ENCODE measurements at regions not wholly inside any gene's neighbourhood (a gene's known extent, or its start where the extent isn't known, plus 50 kb on each side); places are given as distances from the start of the nearest gene placed in this dataset.
"Not testable (repeated sequence)": the region's sequence is repeated elsewhere in the genome, so short reads cannot be mapped to it uniquely, and the experiment has no call there.

DNA sequence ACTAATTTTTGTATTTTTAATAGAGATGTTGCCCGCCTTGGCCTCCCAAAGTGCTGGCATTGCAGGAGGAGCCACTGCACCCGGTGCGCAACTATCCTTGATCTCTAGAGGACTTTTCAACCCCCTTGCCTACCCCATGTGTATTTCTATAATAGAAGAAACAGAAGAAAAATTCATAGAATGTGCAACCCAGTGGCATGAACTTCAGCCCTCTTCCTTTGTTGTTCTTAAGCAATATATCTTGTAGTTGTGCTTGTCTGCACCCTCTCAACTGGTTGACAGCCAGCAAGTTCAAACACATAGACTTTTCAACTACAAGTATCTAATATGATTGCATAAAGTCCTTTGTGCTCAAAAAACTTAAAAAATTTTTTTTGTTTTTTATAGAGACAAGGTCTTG is 72.3 kb upstream of the NCOA3 start:
- no peaks in the 10 kb centered on the region for H3K27me3 Mint-ChIP-seq (ENCODE audit: unreplicated experiment)
- no peak for DNase-seq
- H3K9me3 Mint-ChIP-seq (ENCODE audit: unreplicated experiment) = peaks cover 5% of the 10 kb centered on the region
- TF ChIP-seq, protein P1, sequence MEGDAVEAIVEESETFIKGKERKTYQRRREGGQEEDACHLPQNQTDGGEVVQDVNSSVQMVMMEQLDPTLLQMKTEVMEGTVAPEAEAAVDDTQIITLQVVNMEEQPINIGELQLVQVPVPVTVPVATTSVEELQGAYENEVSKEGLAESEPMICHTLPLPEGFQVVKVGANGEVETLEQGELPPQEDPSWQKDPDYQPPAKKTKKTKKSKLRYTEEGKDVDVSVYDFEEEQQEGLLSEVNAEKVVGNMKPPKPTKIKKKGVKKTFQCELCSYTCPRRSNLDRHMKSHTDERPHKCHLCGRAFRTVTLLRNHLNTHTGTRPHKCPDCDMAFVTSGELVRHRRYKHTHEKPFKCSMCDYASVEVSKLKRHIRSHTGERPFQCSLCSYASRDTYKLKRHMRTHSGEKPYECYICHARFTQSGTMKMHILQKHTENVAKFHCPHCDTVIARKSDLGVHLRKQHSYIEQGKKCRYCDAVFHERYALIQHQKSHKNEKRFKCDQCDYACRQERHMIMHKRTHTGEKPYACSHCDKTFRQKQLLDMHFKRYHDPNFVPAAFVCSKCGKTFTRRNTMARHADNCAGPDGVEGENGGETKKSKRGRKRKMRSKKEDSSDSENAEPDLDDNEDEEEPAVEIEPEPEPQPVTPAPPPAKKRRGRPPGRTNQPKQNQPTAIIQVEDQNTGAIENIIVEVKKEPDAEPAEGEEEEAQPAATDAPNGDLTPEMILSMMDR (IDR thresholded peaks at IDR 0.05; ENCODE audit: partially characterized antibody, unreplicated experiment) = no peak
- H3K36me3 Mint-ChIP-seq (ENCODE audit: unreplicated experiment) = peaks cover 4% of the 10 kb centered on the region
- no peaks in the 10 kb centered on the region for H3K4me1 Mint-ChIP-seq (ENCODE audit: low read depth, unreplicated experiment)
- H3K27ac Mint-ChIP-seq (ENCODE audit: unreplicated experiment) = no peak overlapping the region
- H3K4me3 Mint-ChIP-seq (ENCODE audit: unreplicated experiment) = no peak overlapping the region

DNA sequence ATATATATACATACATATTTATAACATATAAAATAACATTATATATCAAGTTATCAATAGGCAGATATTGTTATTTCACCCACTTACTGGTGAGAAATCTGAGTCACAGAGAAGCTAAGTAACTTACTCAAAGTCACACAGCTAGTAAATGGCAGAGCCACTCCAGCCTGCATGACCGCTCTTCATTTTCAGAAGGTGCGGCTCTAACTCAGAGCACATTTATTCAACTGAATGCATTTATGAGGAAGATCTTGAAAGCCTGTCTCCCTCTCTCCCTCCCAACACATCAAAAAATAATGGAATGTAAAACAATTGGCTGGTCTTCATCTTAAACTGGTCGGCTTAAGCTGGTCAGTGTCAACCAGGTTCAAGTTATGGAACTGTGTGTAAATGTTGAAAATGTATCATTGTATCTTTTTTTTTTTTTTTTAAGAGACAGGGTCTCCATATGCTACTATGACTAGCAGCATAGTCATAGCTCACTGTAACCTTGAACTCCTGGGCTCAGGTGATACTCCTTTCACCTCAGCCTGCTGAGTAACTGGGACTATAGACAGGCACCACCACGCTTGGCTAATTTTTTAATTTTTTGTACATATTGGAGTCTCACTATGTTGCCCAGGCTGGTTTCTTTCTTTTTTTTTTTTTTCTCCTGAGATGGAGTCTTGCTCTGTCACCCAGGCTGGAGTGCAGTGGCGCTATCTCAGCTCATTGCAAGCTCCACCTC is 70.7 kb upstream of the NCOA3 start:
- no peaks in the 10 kb centered on the region for H3K4me1 Mint-ChIP-seq (ENCODE audit: low read depth, unreplicated experiment)
- H3K27me3 Mint-ChIP-seq (ENCODE audit: unreplicated experiment) = no peaks in the 10 kb centered on the region
- no peak overlapping the region for H3K27ac Mint-ChIP-seq (ENCODE audit: unreplicated experiment)
- peaks cover 4% of the 10 kb centered on the region for H3K36me3 Mint-ChIP-seq (ENCODE audit: unreplicated experiment)
- TF ChIP-seq, protein P1 (IDR thresholded peaks at IDR 0.05; ENCODE audit: partially characterized antibody, unreplicated experiment) = no peak
- H3K4me3 Mint-ChIP-seq (ENCODE audit: unreplicated experiment) = no peak overlapping the region
- no peak for DNase-seq
- peaks cover 5% of the 10 kb centered on the region for H3K9me3 Mint-ChIP-seq (ENCODE audit: unreplicated experiment)

DNA sequence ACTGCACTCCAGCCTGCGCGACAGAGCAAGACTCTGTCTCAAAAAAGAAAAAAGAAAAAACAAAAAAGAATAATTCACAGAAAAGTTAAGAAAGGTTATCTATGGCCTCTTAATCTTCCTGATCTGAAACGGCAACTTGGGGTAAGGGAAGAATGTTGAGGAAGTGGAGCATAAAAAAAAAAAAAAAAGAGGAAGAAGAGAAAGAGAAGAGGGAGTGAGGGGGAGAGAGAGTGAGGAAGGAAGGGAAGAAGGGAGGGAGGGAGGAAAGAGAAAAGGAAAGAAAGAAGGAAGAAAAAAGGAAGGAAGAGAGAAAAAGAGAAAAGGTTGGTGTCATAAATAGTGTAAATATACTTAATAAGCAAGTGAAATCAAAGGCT is 68.9 kb upstream of the NCOA3 start:
- TF ChIP-seq, protein P1 (IDR thresholded peaks at IDR 0.05; ENCODE audit: partially characterized antibody, unreplicated experiment) = no peak
- Mint-ChIP-seq H3K4me1 (ENCODE audit: low read depth, unreplicated experiment) (no peaks in the 10 kb centered on the region), H3K4me3 (ENCODE audit: unreplicated experiment) (no peak overlapping the region), H3K27ac (ENCODE audit: unreplicated experiment) (no peak overlapping the region), H3K9me3 (ENCODE audit: unreplicated experiment) (peaks cover 3% of the 10 kb centered on the region), H3K36me3 (ENCODE audit: unreplicated experiment) (peaks cover 3% of the 10 kb centered on the region), H3K27me3 (ENCODE audit: unreplicated experiment) (no peaks in the 10 kb centered on the region)
- DNase-seq = no peak

DNA sequence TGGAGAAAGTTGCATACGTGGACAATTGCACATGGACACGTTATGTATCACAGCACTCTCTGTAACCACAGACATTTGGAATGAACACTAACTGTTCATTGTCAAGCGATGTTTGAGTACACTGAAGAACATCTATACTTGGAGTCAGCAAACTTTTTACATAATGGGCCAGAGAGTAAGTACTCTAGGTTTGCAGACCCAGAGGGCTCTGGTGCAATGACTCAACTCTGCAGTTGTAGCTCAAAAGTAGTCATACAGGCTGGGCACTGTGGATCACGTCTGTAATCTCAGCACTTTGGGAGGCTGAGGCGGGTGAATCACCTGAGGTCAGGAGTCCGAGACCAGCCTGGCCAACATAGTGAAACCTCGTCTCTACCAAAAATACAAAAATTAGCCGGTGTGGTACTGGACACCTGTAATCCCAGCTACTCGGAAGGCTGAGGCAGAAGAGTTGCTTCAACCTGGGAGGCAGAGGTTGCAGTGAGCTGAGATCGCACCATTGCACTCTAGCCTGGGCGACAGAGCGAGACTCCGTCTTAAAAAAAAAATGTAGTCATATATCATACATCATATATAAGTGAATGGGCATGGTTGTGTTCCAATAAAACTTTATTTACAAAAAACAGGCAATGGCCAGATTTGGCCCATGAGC is 67.4 kb upstream of the NCOA3 start:
- not testable (repeated sequence) for H3K4me3 Mint-ChIP-seq (ENCODE audit: unreplicated experiment); H3K4me1 Mint-ChIP-seq (ENCODE audit: low read depth, unreplicated experiment); H3K9me3 Mint-ChIP-seq (ENCODE audit: unreplicated experiment); H3K36me3 Mint-ChIP-seq (ENCODE audit: unreplicated experiment); DNase-seq; H3K27me3 Mint-ChIP-seq (ENCODE audit: unreplicated experiment); H3K27ac Mint-ChIP-seq (ENCODE audit: unreplicated experiment)

DNA sequence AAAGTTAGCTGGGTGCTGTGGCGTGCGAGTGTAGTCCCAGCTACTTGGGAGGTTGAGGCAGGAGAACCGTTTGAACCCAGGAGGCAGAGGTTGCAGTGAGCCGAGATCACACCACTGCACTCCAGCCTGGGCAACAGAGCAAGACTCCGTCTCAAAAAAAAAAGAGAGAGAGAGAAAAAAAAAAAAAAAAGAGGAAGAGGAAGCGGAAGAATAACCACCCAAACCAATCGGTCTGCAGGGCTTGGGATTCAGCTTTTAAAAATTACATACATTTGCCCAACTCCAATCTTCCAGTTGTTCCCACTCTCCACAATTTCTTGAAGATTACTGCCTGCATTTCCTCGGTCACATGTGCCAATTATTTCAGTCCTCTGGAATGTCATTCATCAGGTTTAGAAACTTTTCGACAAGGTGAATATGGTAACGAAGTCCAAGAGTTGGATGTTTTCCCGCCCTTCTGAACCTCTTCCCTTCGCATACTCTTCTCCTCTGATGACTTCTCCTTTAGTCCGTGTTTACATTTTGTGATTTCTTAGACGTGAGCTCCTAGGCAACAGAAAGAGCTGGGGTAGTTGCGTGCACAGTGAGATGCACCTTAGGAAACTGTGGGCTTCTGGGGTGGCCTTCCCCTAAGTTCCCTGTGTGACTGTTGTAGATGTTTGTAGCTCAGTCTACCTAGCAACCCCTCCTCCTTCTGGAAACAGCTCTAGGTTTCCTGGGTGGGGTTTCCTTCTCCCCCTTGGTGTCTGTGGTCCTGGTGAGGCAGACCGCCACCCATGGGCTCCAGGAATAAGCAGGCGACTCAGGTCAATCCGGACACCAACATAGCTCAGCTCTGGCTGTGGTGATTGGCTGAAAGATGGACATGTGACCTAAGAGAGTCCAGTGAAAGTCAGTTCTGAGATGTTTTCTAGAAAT is 63.0 kb upstream of the NCOA3 start:
- Mint-ChIP-seq H3K9me3 (ENCODE audit: unreplicated experiment) (no peaks in the 10 kb centered on the region), H3K27me3 (ENCODE audit: unreplicated experiment) (no peaks in the 10 kb centered on the region), H3K4me1 (ENCODE audit: low read depth, unreplicated experiment) (no peaks in the 10 kb centered on the region), H3K4me3 (ENCODE audit: unreplicated experiment) (no peak overlapping the region), H3K27ac (ENCODE audit: unreplicated experiment) (no peak overlapping the region), H3K36me3 (ENCODE audit: unreplicated experiment) (no peaks in the 10 kb centered on the region)
- TF ChIP-seq, protein P1 (IDR thresholded peaks at IDR 0.05; ENCODE audit: partially characterized antibody, unreplicated experiment) = no peak
- no peak for DNase-seq

Data from glutamatergic neuron (in vitro differentiated cells).